Retina (tissue), 1 donor: ENCODE measurements at regions not wholly inside any gene's neighbourhood (a gene's known extent, or its start where the extent isn't known, plus 50 kb on each side); places are given as distances from the start of the nearest gene placed in this dataset.

Experiments
- DNase-seq: peaks from one replicate; pipeline ENCODE4 v3.0.0-alpha.2; 2016

DNA sequence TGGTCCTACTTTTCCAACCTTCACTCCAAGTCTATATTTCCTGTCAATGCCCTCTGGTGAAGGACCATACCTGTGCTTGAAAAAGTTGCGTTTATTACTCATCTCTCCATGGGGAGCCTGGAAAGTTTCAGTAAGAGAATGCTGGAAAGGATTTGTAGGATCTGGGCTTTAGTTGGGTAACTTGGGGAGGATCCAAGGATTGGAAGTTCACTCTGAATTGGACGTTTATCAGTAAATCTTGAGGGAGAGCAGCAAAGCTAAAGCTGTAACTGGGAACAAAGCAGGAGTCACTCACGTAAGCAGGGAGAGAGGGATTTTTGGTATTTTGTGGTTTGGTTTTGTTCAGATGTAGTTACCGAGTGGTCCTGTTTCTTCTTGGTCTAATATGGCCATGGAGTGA lies 51.4 kb upstream of the NPVF start:
- no peak for DNase-seq

DNA sequence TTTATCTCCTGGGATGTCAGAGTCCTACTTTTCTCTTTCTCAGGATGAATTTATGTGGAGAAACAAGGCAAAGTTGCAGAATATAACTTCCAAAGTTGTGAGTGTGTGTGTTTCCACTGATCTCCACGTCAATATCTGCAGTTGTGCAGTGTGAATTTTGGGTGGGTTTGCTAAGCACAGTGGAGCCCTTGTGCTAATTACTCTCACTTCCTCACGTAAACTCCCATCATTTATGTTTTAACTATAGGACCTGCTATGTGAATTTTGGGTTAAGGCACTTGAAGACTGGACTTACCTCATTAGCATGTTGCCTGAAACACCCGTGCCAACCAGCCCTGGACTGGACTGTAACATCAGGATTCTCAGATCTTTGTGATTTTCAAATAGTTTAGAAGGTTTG lies 51.9 kb upstream of the NPVF start:
- no peak for DNase-seq

DNA sequence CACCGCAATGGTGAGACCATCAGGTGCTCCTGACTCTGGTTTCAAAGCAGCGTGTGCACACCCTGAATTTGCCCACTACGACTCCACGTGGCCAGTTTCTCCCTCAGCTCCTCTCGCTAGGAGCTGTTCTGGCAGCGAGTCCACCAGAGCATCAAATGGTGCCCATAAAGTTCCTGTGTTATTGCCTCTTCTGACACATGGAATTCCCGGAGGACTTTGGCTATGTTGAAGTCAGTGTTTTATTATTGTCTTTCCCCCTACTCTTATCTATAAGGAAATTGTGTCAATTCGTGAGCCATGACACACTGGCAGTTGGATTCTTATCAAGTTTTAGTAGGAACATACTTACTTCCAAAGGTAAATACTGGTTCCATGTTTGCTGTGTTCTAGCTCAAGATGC lies 53.9 kb upstream of the NPVF start:
- DNase-seq = no peak

DNA sequence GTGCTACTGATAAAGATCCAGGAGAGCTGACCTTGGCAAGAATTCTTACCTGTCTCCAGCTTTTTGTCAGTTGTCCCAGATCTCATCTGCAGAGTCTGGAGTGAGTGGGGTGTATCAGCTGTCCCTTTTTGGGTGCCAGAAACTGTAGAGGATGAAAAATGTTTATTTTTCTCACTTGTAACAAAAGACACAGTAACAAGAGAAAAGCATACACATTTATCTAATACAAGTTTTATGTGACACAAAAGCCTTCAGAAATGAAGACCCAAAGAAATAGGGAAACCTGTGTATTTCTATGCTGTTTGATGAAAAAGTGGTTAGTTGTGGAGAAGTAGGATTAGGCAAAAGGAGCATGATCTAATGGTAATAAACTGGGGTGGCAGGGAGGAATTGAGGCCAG lies 58.5 kb upstream of the NPVF start:
- DNase-seq = no peak

DNA sequence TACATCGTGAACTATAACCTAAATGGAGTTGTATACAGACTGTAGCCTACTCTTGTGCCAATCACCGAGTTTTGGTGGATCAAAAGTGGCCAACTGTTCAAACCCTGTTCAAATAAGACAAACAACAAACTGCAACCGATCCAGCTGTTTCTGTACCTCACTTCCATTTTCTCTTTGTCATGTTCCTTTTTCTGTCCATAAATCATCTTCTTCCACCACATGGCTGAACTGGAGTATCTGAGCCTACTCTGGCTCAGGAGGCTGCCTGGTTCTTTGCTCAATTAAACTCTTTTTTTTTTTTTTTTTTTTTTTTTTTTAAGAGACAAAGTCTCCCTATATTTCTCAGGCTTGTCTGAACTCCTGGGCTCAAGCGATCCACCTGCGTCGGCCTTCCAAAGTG lies 59.0 kb upstream of the NPVF start:
- DNase-seq = no peak

DNA sequence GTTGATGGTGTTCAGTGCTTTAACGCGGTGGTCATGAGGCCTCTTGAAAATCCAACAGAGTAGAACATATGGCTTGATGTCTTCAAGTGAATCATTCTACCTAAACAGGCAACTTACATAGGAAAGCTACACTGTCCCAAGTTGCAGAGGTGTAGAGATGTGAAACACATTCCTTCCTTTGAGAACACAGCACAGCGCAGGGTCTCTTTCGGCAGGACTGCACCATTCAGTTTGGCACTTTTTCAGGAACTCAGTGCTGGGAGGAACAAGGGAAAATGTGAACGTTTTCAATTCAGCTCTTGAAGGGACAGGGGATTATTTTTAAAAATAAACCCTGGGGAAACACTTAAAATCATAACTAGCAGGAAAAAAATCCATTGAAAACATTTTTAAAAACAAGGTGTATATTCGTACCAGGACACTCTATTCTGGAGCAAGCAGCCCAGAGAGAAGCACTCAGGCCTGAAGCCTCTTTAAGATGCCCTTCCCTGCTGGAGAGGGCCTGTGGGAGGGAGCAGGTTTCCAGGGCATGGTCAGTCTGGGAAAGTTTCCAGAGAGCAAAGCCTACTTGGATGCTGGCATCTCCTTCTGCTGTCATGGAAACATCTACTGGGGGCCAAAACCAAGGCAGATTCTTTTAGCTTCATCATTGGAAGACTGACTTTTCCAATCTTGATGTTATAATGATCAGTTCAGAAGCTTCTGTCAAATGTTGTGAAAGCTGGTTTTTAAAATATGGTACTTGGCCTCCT lies 60.4 kb upstream of the NPVF start:
- no peak for DNase-seq

DNA sequence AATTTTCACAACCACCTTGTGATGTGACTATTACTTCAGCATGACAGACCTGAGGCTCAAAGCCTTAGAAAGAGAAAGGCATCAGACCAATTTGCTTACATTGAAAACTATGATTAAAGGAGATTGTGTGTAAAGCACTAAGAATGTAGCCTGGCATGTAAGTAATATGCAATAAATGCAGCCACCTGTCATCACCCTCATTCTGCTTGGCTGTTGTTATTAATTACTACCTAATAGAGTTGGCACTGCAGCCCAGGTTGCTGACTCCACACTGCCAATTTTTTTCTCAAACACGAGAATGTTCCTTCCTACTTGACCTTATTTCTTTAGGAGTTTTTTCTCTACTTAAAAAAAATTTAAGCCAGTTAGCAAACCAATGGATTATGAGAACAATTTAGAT lies 61.2 kb upstream of the NPVF start:
- no peak for DNase-seq

DNA sequence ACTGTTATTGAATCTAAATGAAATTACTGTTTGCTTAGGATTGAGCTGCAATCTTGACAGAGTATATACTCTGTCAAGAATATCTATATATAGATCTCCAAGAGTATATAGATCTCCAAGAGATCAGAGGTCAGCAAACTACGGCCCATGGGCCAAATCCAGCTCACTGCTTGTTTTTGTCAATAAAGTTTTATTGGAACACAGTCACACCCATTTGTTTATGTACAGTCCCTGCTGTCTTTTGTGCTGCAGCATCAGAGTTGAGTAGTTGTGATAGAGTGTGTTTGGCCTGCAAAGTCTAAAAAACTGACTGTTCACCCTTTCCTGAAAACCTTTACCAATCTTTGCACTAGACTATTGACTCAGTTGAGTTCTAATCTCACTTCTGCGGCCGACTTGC lies 66.3 kb upstream of the NPVF start:
- no peak for DNase-seq

DNA sequence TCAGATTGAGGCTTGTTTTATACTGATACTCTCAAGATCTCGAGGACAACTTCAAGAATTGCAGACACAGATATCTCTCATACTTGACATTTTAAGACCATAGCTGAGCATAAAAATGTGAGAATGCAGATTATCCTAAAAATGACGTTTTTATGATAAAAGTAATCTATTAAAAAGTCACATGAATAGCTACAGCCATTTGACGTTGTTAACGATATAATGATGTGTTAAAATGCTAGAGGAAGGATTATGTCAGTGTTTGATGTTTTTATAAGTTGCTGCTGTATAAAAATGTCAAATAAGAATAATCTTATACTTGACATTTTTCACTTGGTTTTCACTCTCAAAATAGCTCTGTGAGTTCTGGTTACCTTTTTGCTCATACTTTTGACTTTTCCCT lies 67.1 kb upstream of the NPVF start:
- no peak for DNase-seq

DNA sequence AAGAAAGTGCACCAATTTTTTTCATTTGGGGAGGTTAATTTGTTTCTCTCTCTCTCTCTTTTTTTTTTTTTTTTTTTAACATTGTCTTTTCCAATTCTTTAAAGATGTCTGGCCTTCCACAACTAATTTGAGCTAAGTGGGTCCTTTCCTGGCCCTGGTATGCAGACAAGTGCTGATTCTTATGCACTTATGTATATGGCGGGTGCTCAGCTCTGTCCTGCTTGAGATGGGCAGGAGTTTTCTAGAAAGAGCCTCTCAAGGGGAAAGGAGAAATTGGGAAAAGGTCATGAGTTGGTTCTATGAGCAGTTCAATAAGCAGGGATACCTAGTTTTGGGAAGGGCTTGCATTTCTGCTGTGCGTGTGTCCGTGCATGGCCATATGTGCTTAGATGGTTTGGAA lies 67.8 kb upstream of the NPVF start:
- DNase-seq = no peak

DNA sequence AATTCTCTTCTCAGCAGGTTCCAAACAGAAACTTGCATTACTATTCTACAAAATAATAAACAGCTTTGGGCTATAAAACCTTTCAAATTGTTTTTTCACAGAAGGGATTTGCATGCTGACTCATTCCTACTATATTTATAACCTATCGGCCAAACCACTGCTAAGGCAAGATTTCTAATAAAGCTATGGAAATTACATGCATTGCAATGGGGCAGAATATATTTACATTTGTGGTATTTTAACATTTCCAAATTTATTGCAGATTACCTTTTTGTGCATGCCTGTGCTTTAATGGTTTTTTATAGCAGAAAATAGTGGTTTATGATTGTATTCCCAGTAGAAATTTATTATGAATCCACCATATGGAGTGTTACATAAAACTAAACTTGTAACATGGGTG lies 69.0 kb upstream of the NPVF start:
- DNase-seq = no peak

DNA sequence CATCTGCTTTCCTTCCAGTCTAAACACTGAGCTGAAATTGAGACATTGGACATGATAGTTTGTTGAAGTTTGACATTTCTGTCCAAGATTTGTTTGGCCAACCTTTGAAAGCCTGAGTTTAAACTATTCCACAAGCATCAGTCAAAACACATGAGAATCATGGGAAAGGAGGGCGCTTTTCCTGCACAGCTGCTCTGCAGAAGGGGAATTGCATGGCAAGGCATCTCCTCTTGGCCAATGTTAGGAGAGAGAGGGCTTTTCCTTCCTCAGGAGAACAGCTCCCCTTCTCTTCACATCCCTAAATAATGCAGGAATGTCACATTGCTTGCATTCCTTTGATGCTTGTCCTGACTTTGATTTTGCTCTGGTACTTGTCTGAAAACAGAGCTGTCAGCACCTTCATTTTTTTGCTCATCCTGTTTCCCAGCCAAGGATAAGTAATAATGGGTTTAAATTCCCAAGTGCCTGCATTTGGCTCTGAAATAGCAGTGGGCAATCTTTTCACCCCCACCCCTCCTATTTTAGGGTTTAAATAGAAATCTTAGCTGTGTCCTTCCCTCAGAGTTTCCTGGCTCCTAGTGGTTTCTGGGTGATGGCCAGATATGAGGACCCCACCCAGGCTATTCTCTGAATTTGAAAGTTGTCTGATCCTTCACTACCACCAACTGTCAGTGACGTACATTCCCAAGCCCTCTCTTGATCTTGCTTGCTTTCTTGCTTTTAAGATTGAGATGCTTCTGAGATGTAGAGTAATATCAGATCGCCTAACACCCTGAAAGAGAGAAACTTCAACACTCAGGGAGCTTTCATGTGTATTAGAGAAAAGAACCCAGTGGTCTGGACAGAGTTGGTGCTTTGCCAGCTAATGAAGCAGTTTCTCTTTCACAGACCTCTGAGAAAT lies 75.2 kb upstream of the NPVF start:
- DNase-seq = peak; percentile 11

DNA sequence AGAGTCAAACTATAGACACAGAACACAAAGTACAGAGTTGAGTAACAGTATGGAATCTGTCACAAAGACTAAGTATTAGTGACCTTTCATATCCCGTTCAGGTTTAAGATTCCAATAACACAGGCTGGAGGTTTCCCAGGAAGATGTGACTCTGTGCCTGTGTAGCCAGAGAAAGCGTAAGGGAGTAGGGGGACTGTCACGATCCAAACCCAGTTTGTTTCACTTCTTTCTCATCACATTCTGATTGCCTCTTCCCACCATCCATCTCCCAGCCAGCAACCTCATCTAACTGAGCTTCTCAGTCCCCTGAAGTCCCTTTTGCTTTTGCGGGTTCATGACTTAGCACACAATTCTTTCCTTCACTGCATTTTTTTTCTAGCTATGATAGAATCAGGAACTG lies 76.4 kb upstream of the NPVF start:
- no peak for DNase-seq

DNA sequence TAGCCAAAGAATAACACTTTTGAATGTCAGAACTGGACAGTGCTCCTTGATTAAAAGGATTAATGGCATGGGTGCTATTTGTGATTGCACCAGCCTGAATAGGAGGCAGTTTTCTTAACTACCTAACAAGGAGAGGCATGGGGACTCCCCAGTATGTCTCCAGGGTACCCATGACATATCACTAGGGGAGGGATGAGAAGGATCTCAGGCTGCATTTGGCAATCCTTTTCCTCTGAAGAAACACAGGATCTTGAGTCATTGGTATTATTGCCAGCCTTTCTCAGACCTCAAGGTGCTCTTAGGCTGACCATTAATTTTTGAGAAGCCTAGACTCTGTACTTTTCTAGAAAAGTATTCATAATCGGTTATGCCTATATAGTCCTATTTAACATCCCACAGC lies 77.5 kb upstream of the NPVF start:
- DNase-seq = no peak

DNA sequence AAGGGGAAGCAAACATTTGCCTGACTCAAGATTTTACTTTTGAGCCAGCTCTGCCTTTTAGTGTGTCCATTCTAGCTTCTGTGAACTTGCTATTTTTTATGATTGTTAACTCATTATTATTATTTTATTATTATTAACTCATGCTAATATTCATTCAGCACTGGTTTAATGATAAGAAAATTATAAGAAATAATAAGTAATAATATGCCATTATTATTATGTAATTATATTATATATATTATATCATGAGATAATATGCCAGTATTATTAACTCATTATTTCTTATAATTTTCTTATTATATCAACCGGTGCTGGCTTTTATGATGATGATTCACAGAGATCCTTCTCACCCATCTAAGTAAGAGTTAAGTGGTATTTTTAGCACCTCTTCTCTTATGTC lies 79.3 kb upstream of the NPVF start:
- no peak for DNase-seq

DNA sequence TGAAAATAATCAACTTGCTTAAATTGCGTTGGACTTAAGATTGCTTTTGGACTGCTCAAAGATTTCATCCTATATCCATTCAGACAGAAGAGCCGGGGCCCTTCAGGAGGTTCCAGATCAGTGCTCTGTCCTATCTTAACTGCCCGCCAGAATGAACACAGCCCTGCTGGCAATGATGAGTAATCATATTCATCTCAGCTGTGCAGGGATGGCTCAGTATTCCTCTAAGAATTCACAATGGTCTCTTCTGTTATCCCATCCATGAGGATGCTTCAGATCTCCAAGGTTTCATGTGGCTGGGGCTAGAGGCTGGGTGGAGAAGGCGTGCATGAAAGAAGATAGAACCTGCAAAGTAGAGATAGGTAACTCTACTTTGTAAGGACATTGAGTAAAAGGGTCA lies 80.0 kb upstream of the NPVF start:
- no peak for DNase-seq

DNA sequence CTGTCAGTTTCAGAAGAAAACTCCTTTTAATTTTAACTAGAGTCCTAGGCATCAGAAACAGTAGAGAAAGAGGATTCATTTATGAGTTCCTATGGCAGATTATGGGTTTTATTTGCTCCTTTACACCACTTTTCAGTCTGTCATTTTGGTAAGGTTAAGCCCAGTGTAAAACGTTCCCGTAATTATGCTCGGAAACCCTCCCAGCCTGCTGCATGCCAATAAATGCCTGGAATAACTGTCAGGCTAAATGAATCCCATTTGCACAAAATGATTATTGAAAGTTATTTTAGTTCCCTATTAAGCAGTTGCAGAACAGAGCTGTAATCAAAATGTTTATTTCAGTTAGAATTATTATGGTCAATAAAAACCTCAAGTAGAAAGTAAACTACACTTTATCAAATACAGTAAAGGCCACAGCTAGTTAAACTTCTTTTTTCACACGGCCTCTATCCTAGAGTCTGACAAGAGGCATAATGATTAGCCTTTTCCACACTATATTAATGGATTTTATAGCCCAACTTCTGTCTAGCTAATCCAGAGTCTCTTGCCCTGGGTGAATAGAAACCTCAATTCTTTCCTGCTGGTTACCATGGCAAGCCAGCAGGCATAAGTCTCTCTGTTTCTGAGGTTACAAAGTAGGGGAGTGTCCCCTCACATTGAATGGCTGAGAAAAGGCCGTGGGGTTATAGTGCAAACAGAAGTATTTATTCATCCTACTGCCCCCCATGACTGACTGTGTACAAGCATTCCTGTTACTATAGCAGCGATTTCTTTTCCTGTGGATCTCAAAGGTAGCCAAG lies 80.8 kb upstream of the NPVF start:
- no peak for DNase-seq

DNA sequence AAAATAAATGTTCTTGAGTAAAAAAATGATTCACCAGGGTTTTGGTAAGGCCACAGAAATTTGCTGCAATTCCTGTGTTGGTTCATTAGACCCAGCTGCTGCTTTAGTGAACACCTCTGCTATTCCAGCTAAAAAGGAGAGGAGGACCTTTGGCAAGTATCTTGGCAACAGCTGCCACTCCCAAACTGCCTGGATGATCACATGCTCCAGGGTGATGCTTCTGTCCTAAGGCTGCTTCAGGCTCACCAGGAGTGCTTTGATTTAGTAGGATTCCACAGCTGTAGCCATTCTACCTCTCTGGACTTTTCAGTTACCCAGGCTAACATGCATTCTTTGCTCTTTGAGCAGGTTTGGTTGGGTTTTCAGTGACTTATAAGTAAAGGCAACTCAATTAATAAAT lies 82.6 kb upstream of the NPVF start:
- no peak for DNase-seq

DNA sequence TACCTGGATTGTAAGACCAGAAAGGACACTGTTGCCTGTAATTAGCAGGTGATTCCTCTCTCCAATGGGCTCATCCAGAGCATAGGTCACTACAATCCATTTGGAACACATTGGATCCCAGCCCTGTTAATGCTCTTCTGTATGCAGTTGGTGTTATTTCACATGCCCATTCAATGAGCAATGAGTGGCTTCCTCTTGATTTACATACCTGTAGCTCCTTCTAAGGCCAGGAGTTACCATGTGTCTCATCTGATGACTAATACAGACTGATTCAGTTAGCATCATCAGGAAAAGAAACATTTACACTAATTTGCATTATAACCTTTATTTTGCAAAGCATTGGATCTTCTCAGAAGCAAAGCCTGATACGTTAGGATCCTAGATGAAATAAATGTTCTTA lies 83.1 kb upstream of the NPVF start:
- DNase-seq = no peak

DNA sequence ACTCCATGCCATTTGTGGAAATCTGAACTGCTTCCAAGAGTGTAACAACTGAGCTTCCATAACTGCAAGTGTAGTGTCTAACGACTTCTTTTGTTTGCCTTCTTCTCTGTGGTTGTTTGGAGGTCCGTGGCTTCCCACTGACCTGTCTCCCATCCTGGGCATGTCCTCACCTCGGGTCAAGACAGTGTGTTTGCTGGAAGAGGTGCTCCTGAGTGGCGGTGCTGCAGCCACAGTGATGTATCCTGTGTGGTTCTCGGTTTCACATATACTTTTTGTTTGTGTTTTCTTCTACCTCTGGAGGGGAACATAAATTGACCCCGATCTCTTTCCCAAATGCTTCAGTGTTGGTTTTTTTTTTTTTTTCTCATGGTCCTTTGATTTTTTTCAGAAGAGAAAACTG lies 84.7 kb upstream of the NPVF start:
- DNase-seq = no peak

DNA sequence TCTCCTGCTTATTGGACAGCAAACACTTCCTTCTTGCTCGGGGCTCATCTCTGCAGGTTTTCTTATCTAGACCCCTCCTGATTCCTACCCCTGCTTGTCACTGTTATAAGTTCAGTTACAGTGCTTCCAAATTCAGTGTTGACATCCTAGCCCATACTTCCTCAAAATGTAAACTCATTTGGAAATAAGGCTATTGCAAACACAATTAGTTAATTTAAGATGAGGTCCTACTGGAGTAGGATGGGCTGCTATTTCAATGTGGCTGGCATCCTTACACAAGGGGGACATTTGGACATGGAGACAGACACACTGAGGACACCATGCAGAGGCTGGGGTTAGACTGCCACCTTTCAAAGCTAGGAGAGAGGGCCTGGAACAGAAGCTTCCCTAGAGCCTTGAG lies 85.2 kb upstream of the NPVF start:
- no peak for DNase-seq

DNA sequence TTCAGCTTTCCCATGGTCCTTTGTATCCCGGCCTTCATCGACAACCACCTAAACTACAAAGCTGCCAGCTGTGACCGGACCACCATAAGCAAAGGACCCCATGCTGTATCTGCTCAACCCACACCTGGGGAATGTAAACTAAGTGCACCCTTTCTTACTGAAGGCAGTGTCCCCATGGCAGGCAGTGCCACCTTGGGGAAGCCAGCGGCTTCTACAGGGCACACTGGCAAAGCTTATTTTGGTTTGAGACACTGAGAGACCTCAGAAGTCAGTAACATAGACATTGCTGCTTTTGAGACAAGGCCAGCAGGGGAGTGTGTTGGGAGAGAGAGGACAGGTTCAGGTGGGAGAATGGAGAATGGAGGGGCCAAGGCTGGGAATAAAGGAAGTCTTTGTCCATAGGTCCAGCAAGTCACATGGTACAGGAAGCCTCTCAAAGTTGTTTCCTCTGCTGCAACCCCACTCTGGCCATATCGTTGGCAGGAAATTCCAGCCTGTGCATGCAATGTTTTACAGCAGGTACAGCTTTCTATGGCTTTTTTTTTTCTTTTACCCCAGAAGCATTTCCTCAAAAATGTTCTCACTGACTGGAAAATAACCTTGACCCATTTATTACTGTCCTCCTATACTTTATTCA lies 85.9 kb upstream of the NPVF start:
- peak; percentile 7 for DNase-seq

DNA sequence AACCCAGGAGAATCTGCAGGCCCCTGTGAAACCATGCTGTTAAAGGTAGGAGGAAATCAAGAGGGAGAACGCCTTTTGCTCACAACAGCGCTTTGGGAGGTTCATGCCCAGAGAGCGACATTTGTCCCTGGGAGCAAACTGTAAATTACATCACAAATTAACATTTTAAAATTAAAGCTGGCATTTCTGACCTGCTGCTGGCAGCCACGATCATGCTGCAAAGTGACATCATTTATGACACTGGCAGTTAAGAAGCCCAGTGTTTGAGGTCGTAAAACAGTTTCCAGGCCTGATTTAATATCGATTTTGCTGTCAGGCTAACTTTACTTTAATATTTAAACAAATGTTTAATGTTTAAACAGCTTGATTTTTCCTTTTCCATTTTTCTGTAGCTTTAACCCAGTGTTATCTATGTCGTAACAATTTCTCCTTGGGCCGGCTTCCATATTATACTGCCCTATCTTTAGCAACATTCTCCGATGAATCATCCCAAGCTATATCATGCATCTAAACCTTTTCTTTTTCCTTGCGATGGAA lies 86.5 kb upstream of the NPVF start:
- no peak for DNase-seq
